Endodermal cell (in vitro differentiated cells): ENCODE measurements at regions not wholly inside any gene's neighbourhood (a gene's known extent, or its start where the extent isn't known, plus 50 kb on each side); places are given as distances from the start of the nearest gene placed in this dataset.

ENCODE experiments used
- DNase-seq: peaks from one replicate; pipeline ENCODE4 v3.0.0-alpha.2; 2017
- H3K27ac ChIP-seq: 2 replicates; pipeline ENCODE4 v1.5.1; 2013; ENCODE audit warnings: mild to moderate bottlenecking, low read depth, low read length, moderate library complexity
- H3K27me3 ChIP-seq: 2 replicates; pipeline ENCODE4 v1.6.1; 2013; ENCODE audit warnings: mild to moderate bottlenecking, low read length, moderate library complexity; ENCODE audit not compliant: insufficient read depth, control insufficient read depth, poor library complexity, severe bottlenecking
- H3K36me3 ChIP-seq: 2 replicates; pipeline ENCODE4 v1.7.0; 2013; ENCODE audit warnings: mild to moderate bottlenecking, low read length, moderate library complexity; ENCODE audit not compliant: control insufficient read depth, insufficient read depth
- H3K4me1 ChIP-seq: one replicate; pipeline ENCODE4 v1.7.0; 2013; ENCODE audit warnings: low read length; ENCODE audit not compliant: control insufficient read depth, insufficient read depth
- H3K4me3 ChIP-seq: 2 replicates; pipeline ENCODE4 v1.5.1; 2013; ENCODE audit warnings: mild to moderate bottlenecking, low read length, moderate library complexity
- H3K9ac ChIP-seq: 2 replicates; pipeline ENCODE4 v1.6.1; 2013; ENCODE audit warnings: mild to moderate bottlenecking, low read length, moderate library complexity; ENCODE audit not compliant: poor library complexity, severe bottlenecking; ENCODE audit errors: extremely low read depth
- H3K9me3 ChIP-seq: 2 replicates; pipeline ENCODE4 v1.6.1; 2013; ENCODE audit warnings: mild to moderate bottlenecking, low read length, moderate library complexity; ENCODE audit not compliant: control insufficient read depth
- H3K27ac Mint-ChIP-seq: 2 replicates; pipeline ENCODE4 v1.8.0; 2020; ENCODE audit warnings: mixed read lengths
- H3K27me3 Mint-ChIP-seq: 2 replicates; pipeline ENCODE4 v1.8.0; 2021; ENCODE audit warnings: mild to moderate bottlenecking, mixed read lengths; ENCODE audit not compliant: insufficient read depth
- H3K36me3 Mint-ChIP-seq: 2 replicates; pipeline ENCODE4 v1.8.0; 2020; ENCODE audit warnings: low read depth, mixed read lengths
- H3K4me1 Mint-ChIP-seq: 2 replicates; pipeline ENCODE4 v1.8.0; 2020; ENCODE audit warnings: mixed read lengths
- H3K4me3 Mint-ChIP-seq: 2 replicates; pipeline ENCODE4 v1.8.0; 2020; ENCODE audit warnings: mild to moderate bottlenecking, moderate library complexity, mixed read lengths
- H3K9me3 Mint-ChIP-seq: 2 replicates; pipeline ENCODE4 v1.8.0; 2020; ENCODE audit warnings: mild to moderate bottlenecking, mixed read lengths
- CTCF ChIP-seq: fragments of 200-600 bp; sonication (generic); conservative IDR thresholded peaks from 2 replicates; pipeline ENCODE4 v1.5.0; 2021; ENCODE audit warnings: antibody characterized with exemption, mild to moderate bottlenecking
- WGBS, 2 experiments: methylation state at CpG; one replicate each; pipeline versions ENCODE4 v1.1.5 to v1.1.7; 2013; ENCODE audit warnings: missing lambda C conversion rate in 2 of 2, mixed read lengths in 1 of 2; ENCODE audit not compliant: insufficient coverage in 1 of 2, insufficient read length in 1 of 2; 5-methylcytosine and 5-hydroxymethylcytosine counted together

DNA sequence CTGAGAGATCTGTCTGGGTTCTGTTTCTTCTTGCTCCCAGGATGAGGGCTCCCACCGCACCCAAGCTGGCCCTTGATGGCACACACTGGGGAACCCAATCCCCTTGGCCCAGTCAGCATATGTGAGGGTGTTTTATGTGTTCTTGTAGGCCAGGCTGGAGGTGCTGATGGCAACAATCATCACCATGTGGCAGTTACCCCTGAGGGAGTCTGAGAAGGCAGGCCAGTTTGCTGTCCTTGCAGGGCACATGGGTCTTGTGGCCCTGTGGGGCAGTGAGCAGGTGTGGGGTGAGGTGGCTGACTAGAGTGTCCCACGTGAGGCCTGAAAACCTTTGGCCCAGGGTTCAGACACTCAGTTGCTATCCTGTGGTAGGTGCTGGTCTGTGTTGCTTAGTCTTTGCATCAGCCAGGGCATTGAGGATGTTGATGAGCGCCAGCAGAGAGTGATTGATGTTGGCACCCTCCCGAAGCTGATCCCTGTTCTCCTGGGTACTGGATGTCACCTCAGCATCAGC, 2183.0 kb downstream of the TP53TG3F start:
- Histone ChIP-seq H3K4me3 (no peak overlapping the region), H3K27ac (no peak overlapping the region), H3K36me3 (no peaks in the 10 kb centered on the region), H3K4me1 (no peaks in the 10 kb centered on the region), H3K9me3 (peaks cover 90% of the 10 kb centered on the region), H3K9ac (no peak overlapping the region), H3K27me3 (no peaks in the 10 kb centered on the region)
- WGBS, 2 experiments: 50 to 61% methylated on average over 2 to 4 of the region's 4 CpGs
- Mint-ChIP-seq H3K36me3 (no peaks in the 10 kb centered on the region), H3K27ac (no peak overlapping the region), H3K4me3 (no peak overlapping the region), H3K9me3 (peaks cover 89% of the 10 kb centered on the region), H3K4me1 (no peaks in the 10 kb centered on the region), H3K27me3 (no peaks in the 10 kb centered on the region)
- DNase-seq: no peak
- no peak for TF ChIP-seq CTCF

DNA sequence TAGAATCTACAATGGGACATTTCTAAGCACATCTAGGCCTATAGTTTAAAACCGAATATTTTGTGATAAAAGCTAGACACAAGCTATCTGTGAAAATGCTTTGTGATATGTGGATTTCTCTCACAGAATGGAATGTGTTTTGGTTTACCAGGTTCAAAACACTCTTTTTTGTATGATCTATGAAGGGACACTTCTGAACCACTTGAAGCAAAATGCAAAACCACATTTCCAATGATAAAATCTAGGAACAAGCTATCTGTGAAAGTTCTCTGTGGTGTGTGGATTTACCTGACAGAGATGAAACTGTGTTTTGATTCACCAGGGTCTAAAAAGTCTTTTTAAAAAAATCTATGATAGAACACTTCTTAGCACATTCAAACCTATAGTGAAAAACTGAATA, 2192.4 kb downstream of the TP53TG3F start:
- no peaks in the 10 kb centered on the region for H3K4me1 ChIP-seq
- Mint-ChIP-seq H3K4me3 (no peak overlapping the region), H3K27ac (no peak overlapping the region), H3K36me3 (no peaks in the 10 kb centered on the region), H3K4me1 (no peaks in the 10 kb centered on the region), H3K9me3 (peaks cover 83% of the 10 kb centered on the region), H3K27me3 (no peaks in the 10 kb centered on the region)
- H3K4me3 ChIP-seq: no peak overlapping the region
- no peak for TF ChIP-seq CTCF
- no peak for DNase-seq
- 92% methylated on average over 1 of the region's 1 CpG; no CpG with 5 or more reads in 1 of the 2 experiments for WGBS, 2 experiments
- H3K36me3 ChIP-seq: no peaks in the 10 kb centered on the region
- H3K9me3 ChIP-seq: peaks cover 89% of the 10 kb centered on the region
- no peak overlapping the region for H3K27ac ChIP-seq
- no peak overlapping the region for H3K9ac ChIP-seq
- H3K27me3 ChIP-seq: no peaks in the 10 kb centered on the region

DNA sequence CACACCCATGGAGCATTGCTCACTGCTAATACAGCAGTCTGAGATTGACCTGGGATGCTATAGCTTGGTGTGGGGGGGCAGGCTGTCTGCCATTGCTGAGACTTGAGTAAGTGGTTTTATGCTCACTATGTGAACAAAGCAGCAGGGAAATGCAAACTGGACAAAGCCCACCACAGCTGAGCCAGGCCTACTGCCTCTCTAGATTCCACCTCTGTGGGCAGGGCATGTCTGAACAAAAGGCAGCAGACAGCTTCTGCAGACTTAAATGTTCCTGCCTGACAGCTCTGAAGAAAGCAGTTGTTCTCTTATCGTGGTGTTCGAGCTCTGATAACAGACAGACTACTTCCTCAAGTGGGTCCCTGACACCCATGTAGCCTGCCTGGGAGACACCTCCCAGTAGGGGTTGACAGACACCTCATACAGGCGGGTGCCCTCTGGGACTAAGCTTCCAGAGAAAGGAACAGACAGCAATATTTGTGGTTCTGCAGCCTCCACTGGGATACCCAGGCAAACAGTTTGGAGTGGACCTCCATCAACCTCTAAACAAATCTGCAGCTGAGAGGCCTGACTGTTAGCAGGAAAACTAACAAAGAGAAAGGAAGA, 2204.8 kb downstream of the TP53TG3F start:
- H3K9me3 ChIP-seq: peaks cover 85% of the 10 kb centered on the region
- Mint-ChIP-seq H3K4me3 (no peak overlapping the region), H3K27me3 (no peaks in the 10 kb centered on the region), H3K4me1 (no peaks in the 10 kb centered on the region), H3K27ac (no peak overlapping the region), H3K36me3 (no peaks in the 10 kb centered on the region), H3K9me3 (peaks cover 85% of the 10 kb centered on the region)
- no peak for DNase-seq
- H3K27ac ChIP-seq: no peak overlapping the region
- no peak for TF ChIP-seq CTCF
- H3K4me1 ChIP-seq: no peaks in the 10 kb centered on the region
- no peak overlapping the region for H3K4me3 ChIP-seq
- 77% methylated on average over 3 of the region's 3 CpGs; no CpG with 5 or more reads in 1 of the 2 experiments for WGBS, 2 experiments
- no peaks in the 10 kb centered on the region for H3K36me3 ChIP-seq
- no peaks in the 10 kb centered on the region for H3K27me3 ChIP-seq
- no peak overlapping the region for H3K9ac ChIP-seq
